ENCODE measurements at regions not wholly inside any gene's neighbourhood (a gene's known extent, or its start where the extent isn't known, plus 50 kb on each side); places are given as distances from the start of the nearest gene placed in this dataset.

- Mint-ChIP-seq H3K27me3 (no peaks in the 10 kb centered on the region), H3K4me1 (peaks cover 15% of the 10 kb centered on the region), H3K9me3 (peaks cover 2% of the 10 kb centered on the region), H3K27ac (no peak overlapping the region), H3K4me3 (no peak overlapping the region), H3K36me3 (ENCODE audit: low read depth) (no peaks in the 10 kb centered on the region)
- intact Hi-C loops (cut with micrococcal nuclease) = no loop called here
- DNase-seq = no peak
- no peak for TF ChIP-seq CTCF (IDR thresholded peaks at IDR 0.05)
- ATAC-seq (ENCODE audit: low read depth) = no peak
- CTCF ChIA-PET = no interaction called here
- POLR2A ChIA-PET = no interaction called here
Measured at GRCh38 chr10:88162852-88163251, 299.4 kb downstream of the PTEN start.

- CTCF ChIA-PET = interaction anchor here (0.9 kb wide), 1 partner anchor 9 kb away, joined by 3 read pairs; no protein-coding TSS in a partner anchor
- no peak for TF ChIP-seq CTCF (IDR thresholded peaks at IDR 0.05)
- Mint-ChIP-seq H3K27me3 (no peaks in the 10 kb centered on the region), H3K4me3 (no peak overlapping the region), H3K27ac (no peak overlapping the region), H3K9me3 (peaks cover 2% of the 10 kb centered on the region), H3K36me3 (ENCODE audit: low read depth) (no peaks in the 10 kb centered on the region), H3K4me1 (peaks cover 13% of the 10 kb centered on the region)
- ATAC-seq (ENCODE audit: low read depth) (no peak), DNase-seq (no peak)
- POLR2A ChIA-PET = no interaction called here
- intact Hi-C loops (cut with micrococcal nuclease) = no loop called here
Measured at GRCh38 chr10:88163572-88163971, 300.1 kb downstream of the PTEN start.

GRCh38 chr10:88164471-88164870, 301.0 kb downstream of the PTEN start:
- Mint-ChIP-seq H3K27ac (no peak overlapping the region), H3K4me3 (no peak overlapping the region), H3K27me3 (no peaks in the 10 kb centered on the region), H3K4me1 (peaks cover 11% of the 10 kb centered on the region), H3K9me3 (peaks cover 4% of the 10 kb centered on the region), H3K36me3 (ENCODE audit: low read depth) (no peaks in the 10 kb centered on the region)
- intact Hi-C loops (cut with micrococcal nuclease) = no loop called here
- ChIA-PET CTCF (no interaction called here), POLR2A (no interaction called here)
- DNase-seq (no peak), ATAC-seq (ENCODE audit: low read depth) (no peak)
- TF ChIP-seq CTCF (IDR thresholded peaks at IDR 0.05) = no peak

GRCh38 chr10:88165849-88166271, 302.4 kb downstream of the PTEN start:
- no peaks in the 10 kb centered on the region for H3K36me3 Mint-ChIP-seq (ENCODE audit: low read depth)
- POLR2A ChIA-PET = no interaction called here
- peaks cover 4% of the 10 kb centered on the region for H3K9me3 Mint-ChIP-seq
- no peak overlapping the region for H3K4me3 Mint-ChIP-seq
- CTCF ChIA-PET = no interaction called here
- peaks cover 11% of the 10 kb centered on the region for H3K4me1 Mint-ChIP-seq
- DNase-seq = no peak
- intact Hi-C loops (cut with micrococcal nuclease) = no loop called here
- H3K27ac Mint-ChIP-seq = no peak overlapping the region
- TF ChIP-seq CTCF (IDR thresholded peaks at IDR 0.05) = no peak
- H3K27me3 Mint-ChIP-seq = no peaks in the 10 kb centered on the region
- ATAC-seq (ENCODE audit: low read depth) = no peak

- no peak for DNase-seq
- CTCF ChIA-PET = no interaction called here
- TF ChIP-seq CTCF (IDR thresholded peaks at IDR 0.05) = no peak
- POLR2A ChIA-PET = no interaction called here
- no peak overlapping the region for H3K27ac Mint-ChIP-seq
- intact Hi-C loops (cut with micrococcal nuclease) = no loop called here
- peaks cover 8% of the 10 kb centered on the region for H3K4me1 Mint-ChIP-seq
- no peak overlapping the region for H3K4me3 Mint-ChIP-seq
- H3K27me3 Mint-ChIP-seq = no peaks in the 10 kb centered on the region
- no peak for ATAC-seq (ENCODE audit: low read depth)
- peaks cover 2% of the 10 kb centered on the region for H3K9me3 Mint-ChIP-seq
- no peaks in the 10 kb centered on the region for H3K36me3 Mint-ChIP-seq (ENCODE audit: low read depth)
Measured at GRCh38 chr10:88168171-88169036, 305.0 kb downstream of the PTEN start.
